ENCODE measurements at regions not wholly inside any gene's neighbourhood (a gene's known extent, or its start where the extent isn't known, plus 50 kb on each side); places are given as distances from the start of the nearest gene placed in this dataset.

DNA sequence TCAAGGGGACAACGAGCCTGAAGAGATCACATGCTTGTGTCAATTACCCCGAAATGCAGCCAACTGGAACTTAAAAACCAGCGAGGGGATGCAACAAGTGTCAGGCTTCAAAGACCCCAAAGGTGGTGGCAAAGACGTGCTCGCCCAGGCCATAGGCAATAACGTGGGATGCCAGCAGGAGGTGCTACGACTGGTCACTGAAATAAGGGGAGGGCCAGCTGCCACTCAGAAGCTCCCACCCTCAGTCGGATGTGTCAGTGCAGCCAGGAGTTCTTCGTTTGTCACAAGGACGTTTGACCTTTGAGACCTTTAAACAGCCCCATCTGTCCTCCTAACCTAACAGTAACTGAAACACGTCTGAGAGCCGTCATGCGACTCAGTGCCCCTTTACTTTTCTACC is 556.8 kb upstream of the PCDH10 start:
- no peak for DNase-seq (ENCODE audit: low read depth)
- TF ChIP-seq, protein P1, sequence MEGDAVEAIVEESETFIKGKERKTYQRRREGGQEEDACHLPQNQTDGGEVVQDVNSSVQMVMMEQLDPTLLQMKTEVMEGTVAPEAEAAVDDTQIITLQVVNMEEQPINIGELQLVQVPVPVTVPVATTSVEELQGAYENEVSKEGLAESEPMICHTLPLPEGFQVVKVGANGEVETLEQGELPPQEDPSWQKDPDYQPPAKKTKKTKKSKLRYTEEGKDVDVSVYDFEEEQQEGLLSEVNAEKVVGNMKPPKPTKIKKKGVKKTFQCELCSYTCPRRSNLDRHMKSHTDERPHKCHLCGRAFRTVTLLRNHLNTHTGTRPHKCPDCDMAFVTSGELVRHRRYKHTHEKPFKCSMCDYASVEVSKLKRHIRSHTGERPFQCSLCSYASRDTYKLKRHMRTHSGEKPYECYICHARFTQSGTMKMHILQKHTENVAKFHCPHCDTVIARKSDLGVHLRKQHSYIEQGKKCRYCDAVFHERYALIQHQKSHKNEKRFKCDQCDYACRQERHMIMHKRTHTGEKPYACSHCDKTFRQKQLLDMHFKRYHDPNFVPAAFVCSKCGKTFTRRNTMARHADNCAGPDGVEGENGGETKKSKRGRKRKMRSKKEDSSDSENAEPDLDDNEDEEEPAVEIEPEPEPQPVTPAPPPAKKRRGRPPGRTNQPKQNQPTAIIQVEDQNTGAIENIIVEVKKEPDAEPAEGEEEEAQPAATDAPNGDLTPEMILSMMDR (conservative IDR thresholded peaks at IDR 0.05; ENCODE audit: low read depth, low read length), result no peak
- no peak overlapping the region for H3K4me3 ChIP-seq (ENCODE audit: low read length)

DNA sequence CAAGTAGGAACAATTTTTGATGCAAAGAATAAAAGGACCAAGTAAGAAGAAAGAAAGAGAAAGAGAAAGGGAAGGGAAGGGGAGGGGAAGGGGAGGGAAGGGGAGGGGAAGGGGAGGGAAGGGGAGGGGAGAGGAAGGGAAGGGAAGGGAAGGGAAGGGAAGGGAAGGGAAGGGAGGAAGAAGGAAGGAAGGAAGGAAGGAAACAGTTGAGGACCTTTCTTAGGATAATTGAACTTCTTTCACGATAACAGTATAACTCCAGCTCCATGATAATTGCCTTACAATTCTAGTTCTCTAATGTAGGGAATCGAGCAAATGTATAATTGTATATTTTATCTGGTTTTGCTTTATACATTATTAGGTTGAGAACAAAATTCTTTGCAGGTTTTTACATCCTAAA is 556.2 kb upstream of the PCDH10 start:
- DNase-seq (ENCODE audit: low read depth), result no peak
- H3K4me3 ChIP-seq (ENCODE audit: low read length), result no peak overlapping the region
- TF ChIP-seq, protein P1 (conservative IDR thresholded peaks at IDR 0.05; ENCODE audit: low read depth, low read length), result no peak

DNA sequence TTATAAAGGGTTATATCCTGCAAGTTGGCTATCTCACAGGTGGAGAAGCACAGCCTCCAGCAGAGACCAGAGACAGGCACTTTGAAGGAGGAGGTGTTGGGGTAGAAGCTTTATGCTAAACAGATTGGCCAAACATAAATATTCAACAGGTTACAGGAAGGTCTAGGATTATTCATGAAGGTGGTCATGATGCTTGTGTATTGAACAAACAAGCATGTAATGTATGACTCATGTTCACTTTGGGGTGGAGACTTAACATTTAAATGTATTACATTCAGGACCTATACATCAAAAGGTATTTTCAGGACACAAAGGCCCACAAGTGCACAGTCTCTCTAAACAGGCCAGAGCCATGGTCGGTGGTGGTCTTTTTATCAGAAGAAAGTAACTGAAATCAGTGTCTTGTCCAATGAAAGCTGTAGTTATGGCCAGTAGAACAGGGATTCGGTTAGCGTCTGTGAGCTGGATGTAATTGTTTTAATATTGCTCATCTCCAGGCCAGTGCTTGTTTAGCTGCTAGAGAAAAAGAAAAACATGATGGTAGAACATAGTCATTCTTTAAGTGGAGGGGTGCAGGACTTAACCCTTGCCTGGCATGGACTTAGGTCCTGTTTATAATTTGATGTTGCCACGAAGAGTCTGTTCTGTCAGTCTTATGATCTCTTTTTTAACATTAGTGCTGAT is 555.2 kb upstream of the PCDH10 start:
- TF ChIP-seq, protein P1 (conservative IDR thresholded peaks at IDR 0.05; ENCODE audit: low read depth, low read length), result no peak
- no peak overlapping the region for H3K4me3 ChIP-seq (ENCODE audit: low read length)
- no peak for DNase-seq (ENCODE audit: low read depth)

DNA sequence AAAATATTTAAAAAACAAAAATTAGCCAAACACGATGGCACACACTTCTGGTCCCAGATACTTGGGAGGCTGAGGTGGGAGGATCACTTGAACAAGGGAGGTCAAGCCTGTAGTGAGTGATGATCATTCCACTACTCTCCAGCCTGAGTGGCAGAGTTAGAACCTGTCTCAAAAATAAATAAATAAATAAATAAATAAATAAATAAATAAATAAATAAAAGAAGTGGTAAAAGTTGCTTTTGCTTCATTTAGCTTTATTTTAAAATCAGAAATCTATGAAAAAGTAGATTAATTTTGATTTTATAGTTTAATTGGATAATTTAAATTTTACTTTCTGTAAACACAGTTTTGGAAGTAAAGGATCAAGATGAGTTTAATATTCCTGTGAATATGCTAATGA is 552.9 kb upstream of the PCDH10 start:
- TF ChIP-seq, protein P1 (conservative IDR thresholded peaks at IDR 0.05; ENCODE audit: low read depth, low read length), result no peak
- no peak overlapping the region for H3K4me3 ChIP-seq (ENCODE audit: low read length)
- DNase-seq (ENCODE audit: low read depth), result no peak

GRCh38 chr4:132605551-132605950 is 543.5 kb upstream of the PCDH10 start:
- TF ChIP-seq, protein P1 (conservative IDR thresholded peaks at IDR 0.05; ENCODE audit: low read depth, low read length), result no peak
- DNase-seq (ENCODE audit: low read depth), result no peak
- no peak overlapping the region for H3K4me3 ChIP-seq (ENCODE audit: low read length)

DNA sequence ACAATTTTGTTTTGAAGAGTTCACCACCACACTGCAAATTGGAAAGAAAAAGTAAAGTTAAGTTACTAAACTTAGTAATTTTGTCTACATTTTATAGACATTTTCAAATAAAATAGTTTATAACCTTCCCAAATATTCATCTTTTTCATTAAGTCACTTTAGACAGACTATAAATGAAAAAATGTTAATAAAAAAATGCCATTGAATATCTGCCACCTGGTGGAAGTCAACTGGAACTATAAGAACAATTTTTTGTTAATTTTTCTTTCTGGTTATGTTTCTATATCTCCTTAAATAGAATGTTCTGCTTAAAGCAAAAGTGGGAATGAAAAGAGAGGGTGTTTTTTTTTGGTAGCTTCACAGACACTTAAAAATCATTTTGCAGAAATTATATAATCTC is 534.4 kb upstream of the PCDH10 start:
- TF ChIP-seq, protein P1 (conservative IDR thresholded peaks at IDR 0.05; ENCODE audit: low read depth, low read length), result peak; percentile 49
- DNase-seq (ENCODE audit: low read depth), result no peak
- no peak overlapping the region for H3K4me3 ChIP-seq (ENCODE audit: low read length)

DNA sequence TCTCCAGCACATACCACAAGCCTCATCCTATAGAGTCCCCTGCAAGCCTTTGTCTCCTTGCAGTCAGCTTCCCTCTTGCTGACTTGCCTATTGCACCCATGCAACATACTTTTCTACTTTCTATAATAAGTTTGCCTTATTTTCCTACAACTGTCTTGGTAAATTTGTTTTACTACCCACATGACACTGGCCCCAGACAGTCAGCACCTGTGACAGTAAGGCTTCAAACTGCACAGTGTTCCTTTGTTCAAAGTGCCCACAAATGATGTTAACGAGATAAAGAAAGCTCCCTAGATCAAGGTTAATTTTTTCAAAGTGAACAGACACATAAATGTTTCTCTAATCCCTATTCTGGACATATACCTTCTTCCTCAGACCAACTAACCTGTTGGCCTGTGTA is 529.1 kb upstream of the PCDH10 start:
- no peak for DNase-seq (ENCODE audit: low read depth)
- H3K4me3 ChIP-seq (ENCODE audit: low read length), result no peak overlapping the region
- TF ChIP-seq, protein P1 (conservative IDR thresholded peaks at IDR 0.05; ENCODE audit: low read depth, low read length), result no peak

Measured in retinal pigment epithelial cell (primary cell).